A549 (cell line): ENCODE measurements at regions not wholly inside any gene's neighbourhood (a gene's known extent, or its start where the extent isn't known, plus 50 kb on each side); places are given as distances from the start of the nearest gene placed in this dataset.

Experiments used
- CEBPB ChIP-seq, 2 experiments: fragments of >200 bp in 1 of 2; sonication (Bioruptor Twin) in 1 of 2; formaldehyde crosslinking in 1 of 2; IDR thresholded peaks; 2 replicates each; pipeline ENCODE4 v1.6.1; 2012 to 2016
- CTCF ChIP-seq: fragments of >200 bp; sonication (Bioruptor Twin); formaldehyde crosslinking; IDR thresholded peaks from 3 replicates; pipeline ENCODE4 v1.5.1; 2016
- MAX ChIP-seq: IDR thresholded peaks from 2 replicates; pipeline ENCODE4 v1.6.1; 2012
- POLR2A ChIP-seq: IDR thresholded peaks from 2 replicates; pipeline ENCODE4 v1.6.1; 2012; ENCODE audit warnings: mild to moderate bottlenecking, low read length
- RFX5 ChIP-seq: fragments of 450-650 bp; IDR thresholded peaks from 2 replicates; pipeline ENCODE4 v1.7.1; 2014; ENCODE audit warnings: antibody characterized with exemption, mild to moderate bottlenecking, moderate library complexity
- ZNF302 ChIP-seq: fragments of 250-450 bp; sonication (Bioruptor Pico); IDR thresholded peaks from 2 replicates; pipeline ENCODE4 v1.9.0; 2021; ENCODE audit warnings: inconsistent platforms, mild to moderate bottlenecking, moderate library complexity
- ZSCAN20 ChIP-seq: fragments of 250-450 bp; sonication (Bioruptor Pico); IDR thresholded peaks from 2 replicates; pipeline ENCODE4 v1.8.0; 2022; ENCODE audit warnings: mild to moderate bottlenecking, moderate library complexity

GRCh38 chr1:181412746-181413145, 70.6 kb upstream of the CACNA1E start:
- no peak for TF ChIP-seq ZSCAN20 (CRISPR knock-in tag)
- TF ChIP-seq CTCF, result no peak
- TF ChIP-seq RFX5, result no peak
- no peak for TF ChIP-seq CEBPB (IDR thresholded peaks at IDR 0.05)
- no peak for TF ChIP-seq MAX
- no peak for TF ChIP-seq POLR2A
- TF ChIP-seq ZNF302 (CRISPR knock-in tag), result no peak
